C4-2B (cell line): ENCODE measurements at regions not wholly inside any gene's neighbourhood (a gene's known extent, or its start where the extent isn't known, plus 50 kb on each side); places are given as distances from the start of the nearest gene placed in this dataset.

ENCODE experiments used
- H3K27ac ChIP-seq: fragments of 450-650 bp; 2 replicates; pipeline ENCODE4 v1.5.1; 2017
- ZFX ChIP-seq: fragments of 450-650 bp; IDR thresholded peaks from 2 replicates; pipeline ENCODE4 v1.6.1; 2017
- TF ChIP-seq, protein P1 (sequence below): fragments of 450-650 bp; conservative IDR thresholded peaks from 2 replicates; pipeline ENCODE4 v1.5.1; 2017; ENCODE audit warnings: mild to moderate bottlenecking

DNA sequence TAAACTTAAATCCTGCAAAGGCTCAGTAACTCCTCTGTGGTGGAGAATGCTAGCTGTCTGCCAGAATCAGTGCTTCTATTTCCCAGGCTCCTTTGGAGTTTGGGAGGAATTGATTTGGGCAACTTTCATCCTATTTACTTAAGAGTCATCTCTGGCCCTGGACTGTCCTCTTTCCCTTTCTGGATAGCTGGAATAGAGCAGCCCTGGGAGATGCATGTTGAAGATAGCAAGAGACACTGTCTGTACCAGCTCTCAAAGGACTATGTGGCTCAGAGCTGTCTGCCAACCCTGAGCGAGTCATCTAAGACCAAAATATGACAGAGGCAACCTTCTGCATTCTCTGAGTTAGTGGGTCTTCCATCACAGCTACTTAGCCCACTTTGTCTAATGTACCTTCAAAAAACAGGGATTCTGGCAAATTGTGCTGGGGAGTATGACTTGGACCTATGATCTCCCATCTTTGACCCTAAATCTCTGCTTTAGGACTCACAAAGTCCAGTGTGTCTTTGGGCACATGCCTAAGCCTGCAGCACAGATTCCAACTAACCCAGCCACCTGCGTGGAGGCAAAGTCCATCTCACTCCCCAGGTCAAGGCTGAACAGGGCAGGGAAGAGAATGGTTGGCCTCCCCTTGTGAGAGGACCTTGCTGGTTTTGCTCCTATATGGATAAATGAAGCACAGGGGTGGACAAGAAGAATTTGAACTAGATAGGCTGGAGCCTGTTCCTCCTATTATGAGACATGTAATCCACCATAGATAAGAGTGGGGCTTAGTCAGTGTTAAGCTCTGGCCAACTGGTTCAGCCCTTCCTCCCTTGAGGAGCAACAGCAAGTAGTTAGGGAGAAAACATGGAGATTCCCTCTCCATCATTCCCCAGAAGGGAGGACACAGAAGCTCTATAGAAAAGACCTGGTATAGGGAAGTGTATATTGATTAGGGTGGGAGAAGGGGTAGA lies 99.1 kb upstream of the PELI1 start:
- no peak for TF ChIP-seq ZFX
- TF ChIP-seq, protein P1, sequence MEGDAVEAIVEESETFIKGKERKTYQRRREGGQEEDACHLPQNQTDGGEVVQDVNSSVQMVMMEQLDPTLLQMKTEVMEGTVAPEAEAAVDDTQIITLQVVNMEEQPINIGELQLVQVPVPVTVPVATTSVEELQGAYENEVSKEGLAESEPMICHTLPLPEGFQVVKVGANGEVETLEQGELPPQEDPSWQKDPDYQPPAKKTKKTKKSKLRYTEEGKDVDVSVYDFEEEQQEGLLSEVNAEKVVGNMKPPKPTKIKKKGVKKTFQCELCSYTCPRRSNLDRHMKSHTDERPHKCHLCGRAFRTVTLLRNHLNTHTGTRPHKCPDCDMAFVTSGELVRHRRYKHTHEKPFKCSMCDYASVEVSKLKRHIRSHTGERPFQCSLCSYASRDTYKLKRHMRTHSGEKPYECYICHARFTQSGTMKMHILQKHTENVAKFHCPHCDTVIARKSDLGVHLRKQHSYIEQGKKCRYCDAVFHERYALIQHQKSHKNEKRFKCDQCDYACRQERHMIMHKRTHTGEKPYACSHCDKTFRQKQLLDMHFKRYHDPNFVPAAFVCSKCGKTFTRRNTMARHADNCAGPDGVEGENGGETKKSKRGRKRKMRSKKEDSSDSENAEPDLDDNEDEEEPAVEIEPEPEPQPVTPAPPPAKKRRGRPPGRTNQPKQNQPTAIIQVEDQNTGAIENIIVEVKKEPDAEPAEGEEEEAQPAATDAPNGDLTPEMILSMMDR: no peak
- H3K27ac ChIP-seq: no peak overlapping the region

DNA sequence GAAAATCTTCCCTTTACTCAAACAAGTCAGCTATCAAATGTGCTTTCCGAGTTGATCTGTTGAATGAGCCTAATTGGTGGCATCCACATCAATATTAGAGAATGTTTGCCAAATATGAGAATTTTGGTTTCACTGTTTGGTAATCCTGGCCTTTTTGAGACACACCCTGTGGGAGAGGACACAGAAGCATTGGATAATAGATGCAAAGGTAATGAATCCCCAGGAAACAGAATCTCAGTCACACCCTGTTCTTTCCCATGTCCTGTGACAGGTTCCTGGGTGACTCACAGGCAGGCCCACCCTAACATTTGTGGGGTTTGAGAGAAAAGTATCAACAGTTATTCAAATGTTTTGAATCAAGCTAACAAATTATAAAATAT lies 99.8 kb upstream of the PELI1 start:
- no peak overlapping the region for H3K27ac ChIP-seq
- TF ChIP-seq, protein P1: no peak
- TF ChIP-seq ZFX: no peak

DNA sequence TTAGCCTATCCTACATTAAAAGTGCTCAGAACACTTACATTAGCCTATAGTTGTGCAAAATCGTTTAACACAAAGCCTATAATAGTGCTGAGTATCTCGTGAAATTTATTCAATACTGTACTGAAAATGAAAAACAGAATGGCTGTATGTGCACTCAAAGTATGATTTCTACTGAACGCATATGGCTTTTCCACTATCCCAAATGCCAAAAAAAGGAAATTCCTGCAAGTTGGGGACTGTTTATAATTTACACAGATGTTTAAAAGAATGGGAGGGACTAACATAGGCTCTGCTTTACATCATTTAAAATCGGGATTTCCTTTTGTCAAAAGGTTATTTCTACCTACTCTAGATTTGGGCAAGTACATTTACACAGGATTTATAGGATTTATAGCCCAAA lies 101.4 kb upstream of the PELI1 start:
- H3K27ac ChIP-seq: no peak overlapping the region
- TF ChIP-seq ZFX: no peak
- TF ChIP-seq, protein P1: no peak

DNA sequence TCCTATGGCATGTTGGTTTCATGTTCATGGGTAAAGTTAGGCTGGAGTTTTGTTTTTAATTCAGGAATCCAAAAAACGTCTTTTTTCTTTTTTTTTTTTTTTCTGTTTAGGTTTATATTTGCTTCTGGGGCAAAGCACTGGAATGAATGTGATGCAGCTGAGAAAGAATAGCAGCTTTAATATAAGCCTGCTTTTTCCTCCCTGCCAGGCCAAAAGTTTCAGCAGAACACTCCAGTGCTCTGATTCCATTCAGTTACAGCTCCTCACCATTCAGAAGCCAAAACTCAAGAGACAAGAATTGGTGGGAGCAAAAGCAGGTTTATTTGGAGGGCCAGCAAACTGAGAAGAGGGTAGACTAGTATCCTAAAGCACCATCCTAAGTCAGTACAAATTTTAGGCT lies 102.7 kb upstream of the PELI1 start:
- TF ChIP-seq, protein P1: no peak
- no peak for TF ChIP-seq ZFX
- no peak overlapping the region for H3K27ac ChIP-seq

DNA sequence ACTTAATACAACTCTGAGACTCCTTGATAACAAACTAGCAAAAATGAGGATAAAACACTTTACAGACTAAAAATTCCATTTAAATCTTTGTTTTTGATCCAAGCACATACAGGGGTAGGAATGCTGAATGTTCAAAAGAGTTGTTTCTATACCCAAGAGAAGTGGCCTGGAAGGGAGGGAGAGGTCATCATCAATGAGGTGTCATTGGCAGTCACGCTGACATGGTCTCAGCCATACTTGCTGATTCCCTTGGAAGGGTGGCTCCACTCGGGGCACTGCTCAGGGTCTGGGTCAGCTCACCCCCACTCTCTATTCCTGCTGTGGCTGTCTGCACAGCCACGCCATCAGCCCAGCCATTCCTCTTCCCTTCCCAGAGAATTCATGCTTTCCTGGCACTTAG lies 105.2 kb upstream of the PELI1 start:
- no peak overlapping the region for H3K27ac ChIP-seq
- no peak for TF ChIP-seq ZFX
- TF ChIP-seq, protein P1: no peak

DNA sequence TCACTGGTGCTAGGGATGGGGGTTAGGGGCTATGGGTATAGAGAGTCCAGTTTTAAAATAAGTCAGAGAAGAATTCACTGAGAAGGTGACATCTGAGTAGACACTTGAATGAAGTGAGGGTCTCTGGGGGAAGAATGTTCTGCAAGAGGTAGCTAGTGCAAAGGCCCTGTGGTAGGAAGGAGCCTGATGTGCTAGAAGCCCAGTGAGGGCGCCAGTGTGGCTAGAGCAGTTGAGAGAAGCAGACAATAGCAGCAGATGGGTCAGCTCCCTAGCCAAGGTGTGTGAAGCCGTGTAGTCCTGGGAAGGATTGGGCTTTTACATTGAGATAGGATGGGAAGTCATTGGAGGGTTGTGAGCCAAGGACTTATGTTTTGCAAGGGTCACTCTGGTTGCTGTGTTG lies 105.8 kb upstream of the PELI1 start:
- H3K27ac ChIP-seq: no peak overlapping the region
- TF ChIP-seq ZFX: no peak
- TF ChIP-seq, protein P1: no peak

DNA sequence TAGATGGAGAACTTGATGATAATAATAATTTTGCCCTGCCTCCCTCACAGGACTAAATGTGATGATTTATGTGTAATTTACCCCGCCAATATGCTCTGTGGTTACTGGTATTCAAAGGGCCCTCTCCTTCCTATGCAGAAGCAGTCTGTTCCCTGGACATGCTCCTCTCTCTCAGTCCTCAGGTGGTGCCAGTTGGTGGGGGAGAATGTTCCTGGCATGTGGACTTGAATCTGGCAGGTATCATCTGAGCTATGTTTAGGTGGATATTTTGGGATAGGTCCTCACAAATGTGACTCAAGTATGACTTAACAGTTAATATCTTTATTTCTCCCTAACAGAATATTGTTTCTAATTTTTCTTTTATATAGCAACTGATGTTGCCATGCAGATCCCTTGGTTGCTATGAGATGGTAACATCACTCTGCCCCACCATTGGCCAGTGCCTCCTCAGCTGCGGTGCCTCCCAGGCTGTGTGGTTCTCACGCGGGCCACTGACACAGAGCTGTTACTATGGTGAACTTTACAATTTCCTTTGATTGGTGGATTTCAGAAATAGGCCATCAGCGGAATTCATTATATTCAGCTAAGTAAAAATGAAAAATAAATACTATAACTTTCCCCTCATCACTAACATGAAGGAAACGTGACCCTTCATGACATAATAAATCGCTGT lies 106.7 kb upstream of the PELI1 start:
- TF ChIP-seq, protein P1: no peak
- no peak for TF ChIP-seq ZFX
- H3K27ac ChIP-seq: no peak overlapping the region
